ENCODE measurements at regions not wholly inside any gene's neighbourhood (a gene's known extent, or its start where the extent isn't known, plus 50 kb on each side); places are given as distances from the start of the nearest gene placed in this dataset.

GRCh38 chr17:72538443-72538842 is 417.6 kb downstream of the SOX9 start:
- Histone ChIP-seq H3K27me3 (no peaks in the 10 kb centered on the region), H3K9me3 (peaks cover 0 to 2% (median 0%) of the 10 kb centered on the region in 4 donors), H3K36me3 (no peaks in the 10 kb centered on the region), H3K27ac (peak overlapping the region in 1 of 4 donors; percentile 39), H3K4me1 (peaks cover 0 to 4% (median 3%) of the 10 kb centered on the region in 4 donors), H3K4me3 (no peak overlapping the region)
- no peak for TF ChIP-seq CTCF (IDR thresholded peaks at IDR 0.05)
- no peak for TF ChIP-seq POLR2A (IDR thresholded peaks at IDR 0.05)
- DNase-seq, result no peak

- no peaks in the 10 kb centered on the region for H3K36me3 ChIP-seq
- DNase-seq, result no peak
- H3K4me1 ChIP-seq, result peaks cover 0 to 4% (median 3%) of the 10 kb centered on the region in 4 donors
- H3K27me3 ChIP-seq, result no peaks in the 10 kb centered on the region
- TF ChIP-seq POLR2A (IDR thresholded peaks at IDR 0.05) (no peak), CTCF (IDR thresholded peaks at IDR 0.05) (no peak)
- no peak overlapping the region for H3K4me3 ChIP-seq
- peaks cover 0 to 2% (median 0%) of the 10 kb centered on the region in 4 donors for H3K9me3 ChIP-seq
- peak overlapping the region in 1 of 4 donors; percentile 39 for H3K27ac ChIP-seq
Measured at GRCh38 chr17:72538901-72539352, 418.1 kb downstream of the SOX9 start.

GRCh38 chr17:72539981-72540897 is 419.4 kb downstream of the SOX9 start:
- Histone ChIP-seq H3K4me1 (peaks cover 0 to 4% (median 3%) of the 10 kb centered on the region in 4 donors), H3K27me3 (no peaks in the 10 kb centered on the region), H3K4me3 (peak overlapping the region in 2 of 4 donors; percentile 34 to 39), H3K9me3 (no peaks in the 10 kb centered on the region), H3K36me3 (no peaks in the 10 kb centered on the region), H3K27ac (peak overlapping the region in 3 of 4 donors; percentile 4 to 38 (median 10))
- TF ChIP-seq POLR2A (IDR thresholded peaks at IDR 0.05) (no peak), CTCF (IDR thresholded peaks at IDR 0.05) (peak; percentile 24 to 99 (median 80))
- peak in 2 of 3 donors; percentile 76 to 88 for DNase-seq

- Histone ChIP-seq H3K27me3 (no peaks in the 10 kb centered on the region), H3K9me3 (no peaks in the 10 kb centered on the region), H3K4me1 (peaks cover 0 to 4% (median 3%) of the 10 kb centered on the region in 4 donors), H3K4me3 (no peak overlapping the region), H3K27ac (no peak overlapping the region), H3K36me3 (no peaks in the 10 kb centered on the region)
- TF ChIP-seq CTCF (IDR thresholded peaks at IDR 0.05) (no peak), POLR2A (IDR thresholded peaks at IDR 0.05) (no peak)
- no peak for DNase-seq
Measured at GRCh38 chr17:72542317-72542716, 421.5 kb downstream of the SOX9 start.

- no peak overlapping the region for H3K27ac ChIP-seq
- no peak for DNase-seq
Measured at GRCh38 chr17:72545766-72546165, 424.9 kb downstream of the SOX9 start.

More at GRCh38 chr17:72545766-72546165, 424.9 kb downstream of the SOX9 start:
- Histone ChIP-seq H3K9me3 (no peaks in the 10 kb centered on the region), H3K27me3 (no peaks in the 10 kb centered on the region), H3K36me3 (no peaks in the 10 kb centered on the region), H3K4me3 (no peak overlapping the region), H3K4me1 (no peaks in the 10 kb centered on the region)
- TF ChIP-seq CTCF (IDR thresholded peaks at IDR 0.05), result no peak
- TF ChIP-seq POLR2A (IDR thresholded peaks at IDR 0.05), result no peak

All from Peyer's patch (tissue), 4 donors.